ENCODE measurements at regions not wholly inside any gene's neighbourhood (a gene's known extent, or its start where the extent isn't known, plus 50 kb on each side); places are given as distances from the start of the nearest gene placed in this dataset.

- 93% methylated on average over 13 to 16 of the region's 16 CpGs for WGBS, 2 experiments (ENCODE audit: insufficient coverage in 2 of 2)
- no peak overlapping the region for H3K4me3 ChIP-seq (ENCODE audit: extremely low read depth, insufficient read depth, low read length, poor library complexity, severe bottlenecking)
- no peaks in the 10 kb centered on the region for H3K36me3 ChIP-seq (ENCODE audit: control insufficient read depth, insufficient read depth, low read length)
- H3K27ac ChIP-seq (ENCODE audit: low read depth, low read length, severe bottlenecking) = no peak overlapping the region
- H3K4me1 ChIP-seq (ENCODE audit: control insufficient read depth, insufficient read depth, low read length, poor library complexity, severe bottlenecking) = no peaks in the 10 kb centered on the region
- no peaks in the 10 kb centered on the region for H3K9me3 ChIP-seq (ENCODE audit: control insufficient read depth, low read length)
These were observed 190.2 kb downstream of the TEX29 start for GRCh38 chr13:111510502-111511218.

- Histone ChIP-seq H3K4me3 (ENCODE audit: extremely low read depth, insufficient read depth, low read length, poor library complexity, severe bottlenecking) (no peak overlapping the region), H3K4me1 (ENCODE audit: control insufficient read depth, insufficient read depth, low read length, poor library complexity, severe bottlenecking) (no peaks in the 10 kb centered on the region), H3K9me3 (ENCODE audit: control insufficient read depth, low read length) (no peaks in the 10 kb centered on the region), H3K36me3 (ENCODE audit: control insufficient read depth, insufficient read depth, low read length) (no peaks in the 10 kb centered on the region), H3K27ac (ENCODE audit: low read depth, low read length, severe bottlenecking) (no peak overlapping the region)
- WGBS, 2 experiments (ENCODE audit: insufficient coverage in 2 of 2) = 100% methylated on average over 2 of the region's 3 CpGs
These were observed 190.8 kb downstream of the TEX29 start for GRCh38 chr13:111511219-111511732.

GRCh38 chr13:111511805-111512504 is 191.5 kb downstream of the TEX29 start:
- Histone ChIP-seq H3K9me3 (ENCODE audit: control insufficient read depth, low read length) (no peaks in the 10 kb centered on the region), H3K4me3 (ENCODE audit: extremely low read depth, insufficient read depth, low read length, poor library complexity, severe bottlenecking) (no peak overlapping the region), H3K4me1 (ENCODE audit: control insufficient read depth, insufficient read depth, low read length, poor library complexity, severe bottlenecking) (no peaks in the 10 kb centered on the region), H3K27ac (ENCODE audit: low read depth, low read length, severe bottlenecking) (no peak overlapping the region), H3K36me3 (ENCODE audit: control insufficient read depth, insufficient read depth, low read length) (no peaks in the 10 kb centered on the region)
- WGBS, 2 experiments (ENCODE audit: insufficient coverage in 2 of 2) = 91 to 92% methylated on average over 24 to 28 of the region's 29 CpGs

- no peaks in the 10 kb centered on the region for H3K4me1 ChIP-seq (ENCODE audit: control insufficient read depth, insufficient read depth, low read length, poor library complexity, severe bottlenecking)
- WGBS, 2 experiments (ENCODE audit: insufficient coverage in 2 of 2) = 92 to 93% methylated on average over 13 of the region's 13 CpGs
- no peaks in the 10 kb centered on the region for H3K9me3 ChIP-seq (ENCODE audit: control insufficient read depth, low read length)
- H3K36me3 ChIP-seq (ENCODE audit: control insufficient read depth, insufficient read depth, low read length) = no peaks in the 10 kb centered on the region
- no peak overlapping the region for H3K27ac ChIP-seq (ENCODE audit: low read depth, low read length, severe bottlenecking)
- H3K4me3 ChIP-seq (ENCODE audit: extremely low read depth, insufficient read depth, low read length, poor library complexity, severe bottlenecking) = no peak overlapping the region
These were observed 192.3 kb downstream of the TEX29 start for GRCh38 chr13:111512707-111513106.

- Histone ChIP-seq H3K4me1 (ENCODE audit: control insufficient read depth, insufficient read depth, low read length, poor library complexity, severe bottlenecking) (no peaks in the 10 kb centered on the region), H3K36me3 (ENCODE audit: control insufficient read depth, insufficient read depth, low read length) (no peaks in the 10 kb centered on the region), H3K9me3 (ENCODE audit: control insufficient read depth, low read length) (no peaks in the 10 kb centered on the region), H3K27ac (ENCODE audit: low read depth, low read length, severe bottlenecking) (no peak overlapping the region), H3K4me3 (ENCODE audit: extremely low read depth, insufficient read depth, low read length, poor library complexity, severe bottlenecking) (no peak overlapping the region)
- 83 to 86% methylated on average over 27 to 28 of the region's 31 CpGs for WGBS, 2 experiments (ENCODE audit: insufficient coverage in 2 of 2)
These were observed 193.5 kb downstream of the TEX29 start for GRCh38 chr13:111513766-111514609.

- Histone ChIP-seq H3K4me3 (ENCODE audit: extremely low read depth, insufficient read depth, low read length, poor library complexity, severe bottlenecking) (no peak overlapping the region), H3K9me3 (ENCODE audit: control insufficient read depth, low read length) (no peaks in the 10 kb centered on the region), H3K36me3 (ENCODE audit: control insufficient read depth, insufficient read depth, low read length) (no peaks in the 10 kb centered on the region), H3K4me1 (ENCODE audit: control insufficient read depth, insufficient read depth, low read length, poor library complexity, severe bottlenecking) (no peaks in the 10 kb centered on the region), H3K27ac (ENCODE audit: low read depth, low read length, severe bottlenecking) (no peak overlapping the region)
- 80 to 87% methylated on average over 14 to 19 of the region's 24 CpGs for WGBS, 2 experiments (ENCODE audit: insufficient coverage in 2 of 2)
These were observed 194.3 kb downstream of the TEX29 start for GRCh38 chr13:111514610-111515306.

GRCh38 chr13:111515307-111515617 is 194.8 kb downstream of the TEX29 start:
- no peaks in the 10 kb centered on the region for H3K36me3 ChIP-seq (ENCODE audit: control insufficient read depth, insufficient read depth, low read length)
- H3K9me3 ChIP-seq (ENCODE audit: control insufficient read depth, low read length) = no peaks in the 10 kb centered on the region
- no peaks in the 10 kb centered on the region for H3K4me1 ChIP-seq (ENCODE audit: control insufficient read depth, insufficient read depth, low read length, poor library complexity, severe bottlenecking)
- no peak overlapping the region for H3K27ac ChIP-seq (ENCODE audit: low read depth, low read length, severe bottlenecking)
- H3K4me3 ChIP-seq (ENCODE audit: extremely low read depth, insufficient read depth, low read length, poor library complexity, severe bottlenecking) = no peak overlapping the region
- 90 to 100% methylated on average over 3 of the region's 3 CpGs for WGBS, 2 experiments (ENCODE audit: insufficient coverage in 2 of 2)

GRCh38 chr13:111515635-111516034 is 195.2 kb downstream of the TEX29 start:
- WGBS, 2 experiments (ENCODE audit: insufficient coverage in 2 of 2) = 90 to 96% methylated on average over 12 to 14 of the region's 16 CpGs
- Histone ChIP-seq H3K9me3 (ENCODE audit: control insufficient read depth, low read length) (no peaks in the 10 kb centered on the region), H3K27ac (ENCODE audit: low read depth, low read length, severe bottlenecking) (no peak overlapping the region), H3K4me3 (ENCODE audit: extremely low read depth, insufficient read depth, low read length, poor library complexity, severe bottlenecking) (no peak overlapping the region), H3K4me1 (ENCODE audit: control insufficient read depth, insufficient read depth, low read length, poor library complexity, severe bottlenecking) (no peaks in the 10 kb centered on the region), H3K36me3 (ENCODE audit: control insufficient read depth, insufficient read depth, low read length) (no peaks in the 10 kb centered on the region)

GRCh38 chr13:111516712-111517640 is 196.5 kb downstream of the TEX29 start:
- 88 to 89% methylated on average over 19 to 26 of the region's 28 CpGs for WGBS, 2 experiments (ENCODE audit: insufficient coverage in 2 of 2)

More at GRCh38 chr13:111516712-111517640, 196.5 kb downstream of the TEX29 start:
- Histone ChIP-seq H3K27ac (ENCODE audit: low read depth, low read length, severe bottlenecking) (no peak overlapping the region), H3K4me1 (ENCODE audit: control insufficient read depth, insufficient read depth, low read length, poor library complexity, severe bottlenecking) (no peaks in the 10 kb centered on the region), H3K9me3 (ENCODE audit: control insufficient read depth, low read length) (no peaks in the 10 kb centered on the region), H3K36me3 (ENCODE audit: control insufficient read depth, insufficient read depth, low read length) (no peaks in the 10 kb centered on the region), H3K4me3 (ENCODE audit: extremely low read depth, insufficient read depth, low read length, poor library complexity, severe bottlenecking) (no peak overlapping the region)
